Upper lobe of left lung (tissue), 4 donors: ENCODE measurements at regions not wholly inside any gene's neighbourhood (a gene's known extent, or its start where the extent isn't known, plus 50 kb on each side); places are given as distances from the start of the nearest gene placed in this dataset.

Experiments
- POLR2A ChIP-seq, 4 donors: fragments of 450-650 bp; IDR thresholded peaks; one replicate each; pipeline ENCODE4 v1.5.1; 2016 to 2017; ENCODE audit warnings: antibody characterized with exemption in 4 of 4, mild to moderate bottlenecking in 2 of 4
- POLR2AphosphoS5 ChIP-seq, 2 donors: sonication (generic); formaldehyde crosslinking; IDR thresholded peaks; one replicate each; pipeline ENCODE4 v1.5.1; 2017; ENCODE audit warnings: antibody characterized with exemption in 2 of 2
- TF ChIP-seq, protein P1 (sequence below), 6 experiments: fragments of 450-650 bp in 4 of 6; fragments of 200-600 bp in 2 of 6; sonication (generic) in 2 of 6; IDR thresholded peaks; one replicate each; pipeline ENCODE4 v1.5.1; 2016 to 2019; ENCODE audit warnings: antibody characterized with exemption in 6 of 6

DNA sequence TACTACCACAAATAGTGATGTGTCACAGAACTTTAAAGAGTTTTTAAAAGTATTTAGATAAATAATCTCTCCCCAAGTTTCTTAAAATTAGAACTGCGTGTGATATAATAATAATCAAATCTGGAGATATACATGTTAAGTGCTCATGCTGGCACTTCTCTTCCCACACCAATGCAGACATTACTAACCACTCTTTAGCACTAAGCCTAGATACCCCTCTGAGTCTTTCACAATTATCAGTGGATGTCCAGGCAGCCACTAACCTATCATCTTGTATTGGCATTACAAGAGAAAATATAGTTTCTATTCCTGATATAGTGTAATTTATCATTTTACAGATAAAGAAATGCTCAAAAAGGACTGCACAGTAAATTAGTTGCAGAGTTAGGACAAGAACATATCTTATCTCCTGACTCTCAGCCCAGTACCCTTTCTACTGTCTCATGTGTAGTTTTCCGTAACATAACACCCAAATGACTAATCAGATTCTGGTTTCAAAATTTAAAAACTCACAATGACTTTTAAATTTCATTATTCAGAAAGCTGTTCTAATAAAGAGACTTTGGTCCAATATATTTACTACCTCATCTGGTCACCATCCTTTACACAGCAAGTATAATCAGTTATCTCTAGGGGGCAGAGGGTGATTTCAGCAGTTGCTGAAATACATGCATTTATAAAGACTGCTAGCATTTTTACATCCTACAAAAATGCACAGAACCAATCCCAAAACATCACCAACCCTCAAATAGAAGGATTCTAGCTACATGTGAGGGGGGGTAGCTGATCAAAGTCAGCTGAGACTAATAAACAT lies 215.5 kb upstream of the MCHR2 start:
- TF ChIP-seq, protein P1, sequence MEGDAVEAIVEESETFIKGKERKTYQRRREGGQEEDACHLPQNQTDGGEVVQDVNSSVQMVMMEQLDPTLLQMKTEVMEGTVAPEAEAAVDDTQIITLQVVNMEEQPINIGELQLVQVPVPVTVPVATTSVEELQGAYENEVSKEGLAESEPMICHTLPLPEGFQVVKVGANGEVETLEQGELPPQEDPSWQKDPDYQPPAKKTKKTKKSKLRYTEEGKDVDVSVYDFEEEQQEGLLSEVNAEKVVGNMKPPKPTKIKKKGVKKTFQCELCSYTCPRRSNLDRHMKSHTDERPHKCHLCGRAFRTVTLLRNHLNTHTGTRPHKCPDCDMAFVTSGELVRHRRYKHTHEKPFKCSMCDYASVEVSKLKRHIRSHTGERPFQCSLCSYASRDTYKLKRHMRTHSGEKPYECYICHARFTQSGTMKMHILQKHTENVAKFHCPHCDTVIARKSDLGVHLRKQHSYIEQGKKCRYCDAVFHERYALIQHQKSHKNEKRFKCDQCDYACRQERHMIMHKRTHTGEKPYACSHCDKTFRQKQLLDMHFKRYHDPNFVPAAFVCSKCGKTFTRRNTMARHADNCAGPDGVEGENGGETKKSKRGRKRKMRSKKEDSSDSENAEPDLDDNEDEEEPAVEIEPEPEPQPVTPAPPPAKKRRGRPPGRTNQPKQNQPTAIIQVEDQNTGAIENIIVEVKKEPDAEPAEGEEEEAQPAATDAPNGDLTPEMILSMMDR (IDR thresholded peaks at IDR 0.05), result no peak
- TF ChIP-seq POLR2A (IDR thresholded peaks at IDR 0.05), result no peak
- TF ChIP-seq POLR2AphosphoS5 (IDR thresholded peaks at IDR 0.05), result no peak
